ENCODE measurements at regions not wholly inside any gene's neighbourhood (a gene's known extent, or its start where the extent isn't known, plus 50 kb on each side); places are given as distances from the start of the nearest gene placed in this dataset.

DNA sequence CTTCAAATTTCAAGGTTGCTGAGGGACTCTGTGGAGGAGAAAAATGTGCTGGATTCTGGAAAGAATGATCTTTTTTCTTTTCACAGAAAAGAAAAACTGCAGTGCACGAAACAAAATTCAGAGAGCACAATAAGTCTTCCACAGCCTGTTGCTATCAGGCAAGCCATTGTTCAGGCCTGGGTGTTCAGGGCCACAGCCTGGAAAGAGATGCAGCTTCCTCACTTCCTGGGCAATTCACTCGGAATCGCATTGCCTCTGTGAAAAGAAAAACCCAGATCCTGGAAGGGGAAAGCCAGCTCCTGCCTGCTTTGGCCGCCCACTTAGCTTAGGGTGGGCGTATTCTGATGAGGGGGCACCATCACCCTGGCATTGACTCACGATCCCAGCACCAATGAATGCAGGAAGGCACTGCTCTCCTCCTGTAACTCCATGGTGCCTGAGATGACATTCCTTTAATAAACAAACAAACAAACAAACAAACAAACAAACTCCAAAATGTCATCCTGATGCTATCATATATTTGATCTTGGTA, 863.9 kb downstream of the BCL11B start:
- TF ChIP-seq, protein P1, sequence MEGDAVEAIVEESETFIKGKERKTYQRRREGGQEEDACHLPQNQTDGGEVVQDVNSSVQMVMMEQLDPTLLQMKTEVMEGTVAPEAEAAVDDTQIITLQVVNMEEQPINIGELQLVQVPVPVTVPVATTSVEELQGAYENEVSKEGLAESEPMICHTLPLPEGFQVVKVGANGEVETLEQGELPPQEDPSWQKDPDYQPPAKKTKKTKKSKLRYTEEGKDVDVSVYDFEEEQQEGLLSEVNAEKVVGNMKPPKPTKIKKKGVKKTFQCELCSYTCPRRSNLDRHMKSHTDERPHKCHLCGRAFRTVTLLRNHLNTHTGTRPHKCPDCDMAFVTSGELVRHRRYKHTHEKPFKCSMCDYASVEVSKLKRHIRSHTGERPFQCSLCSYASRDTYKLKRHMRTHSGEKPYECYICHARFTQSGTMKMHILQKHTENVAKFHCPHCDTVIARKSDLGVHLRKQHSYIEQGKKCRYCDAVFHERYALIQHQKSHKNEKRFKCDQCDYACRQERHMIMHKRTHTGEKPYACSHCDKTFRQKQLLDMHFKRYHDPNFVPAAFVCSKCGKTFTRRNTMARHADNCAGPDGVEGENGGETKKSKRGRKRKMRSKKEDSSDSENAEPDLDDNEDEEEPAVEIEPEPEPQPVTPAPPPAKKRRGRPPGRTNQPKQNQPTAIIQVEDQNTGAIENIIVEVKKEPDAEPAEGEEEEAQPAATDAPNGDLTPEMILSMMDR (IDR thresholded peaks at IDR 0.05; ENCODE audit: insufficient read depth, low read length), result no peak
- TF ChIP-seq POLR2AphosphoS5 (IDR thresholded peaks at IDR 0.05; ENCODE audit: low read depth) (no peak), GABPA (IDR thresholded peaks at IDR 0.05; ENCODE audit: low read depth) (no peak), SPI1 (IDR thresholded peaks at IDR 0.05; ENCODE audit: borderline replicate concordance, low read depth) (no peak)
- TF ChIP-seq, protein P2, sequence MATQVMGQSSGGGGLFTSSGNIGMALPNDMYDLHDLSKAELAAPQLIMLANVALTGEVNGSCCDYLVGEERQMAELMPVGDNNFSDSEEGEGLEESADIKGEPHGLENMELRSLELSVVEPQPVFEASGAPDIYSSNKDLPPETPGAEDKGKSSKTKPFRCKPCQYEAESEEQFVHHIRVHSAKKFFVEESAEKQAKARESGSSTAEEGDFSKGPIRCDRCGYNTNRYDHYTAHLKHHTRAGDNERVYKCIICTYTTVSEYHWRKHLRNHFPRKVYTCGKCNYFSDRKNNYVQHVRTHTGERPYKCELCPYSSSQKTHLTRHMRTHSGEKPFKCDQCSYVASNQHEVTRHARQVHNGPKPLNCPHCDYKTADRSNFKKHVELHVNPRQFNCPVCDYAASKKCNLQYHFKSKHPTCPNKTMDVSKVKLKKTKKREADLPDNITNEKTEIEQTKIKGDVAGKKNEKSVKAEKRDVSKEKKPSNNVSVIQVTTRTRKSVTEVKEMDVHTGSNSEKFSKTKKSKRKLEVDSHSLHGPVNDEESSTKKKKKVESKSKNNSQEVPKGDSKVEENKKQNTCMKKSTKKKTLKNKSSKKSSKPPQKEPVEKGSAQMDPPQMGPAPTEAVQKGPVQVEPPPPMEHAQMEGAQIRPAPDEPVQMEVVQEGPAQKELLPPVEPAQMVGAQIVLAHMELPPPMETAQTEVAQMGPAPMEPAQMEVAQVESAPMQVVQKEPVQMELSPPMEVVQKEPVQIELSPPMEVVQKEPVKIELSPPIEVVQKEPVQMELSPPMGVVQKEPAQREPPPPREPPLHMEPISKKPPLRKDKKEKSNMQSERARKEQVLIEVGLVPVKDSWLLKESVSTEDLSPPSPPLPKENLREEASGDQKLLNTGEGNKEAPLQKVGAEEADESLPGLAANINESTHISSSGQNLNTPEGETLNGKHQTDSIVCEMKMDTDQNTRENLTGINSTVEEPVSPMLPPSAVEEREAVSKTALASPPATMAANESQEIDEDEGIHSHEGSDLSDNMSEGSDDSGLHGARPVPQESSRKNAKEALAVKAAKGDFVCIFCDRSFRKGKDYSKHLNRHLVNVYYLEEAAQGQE (IDR thresholded peaks at IDR 0.05; ENCODE audit: insufficient replicate concordance, low read depth), result no peak
